ENCODE measurements at regions not wholly inside any gene's neighbourhood (a gene's known extent, or its start where the extent isn't known, plus 50 kb on each side); places are given as distances from the start of the nearest gene placed in this dataset.
"Not testable (repeated sequence)": the region's sequence is repeated elsewhere in the genome, so short reads cannot be mapped to it uniquely, and the experiment has no call there.

GRCh38 chr10:28902215-28902614 is 224.9 kb downstream of the BAMBI start:
- no peak for DNase-seq

- DNase-seq, result no peak
These were observed 225.7 kb downstream of the BAMBI start for GRCh38 chr10:28903063-28903462.

- DNase-seq, result no peak
These were observed 226.4 kb downstream of the BAMBI start for GRCh38 chr10:28903736-28904135.

GRCh38 chr10:28905371-28905770 is 228.1 kb downstream of the BAMBI start:
- DNase-seq, result no peak

GRCh38 chr10:28906011-28906411 is 228.7 kb downstream of the BAMBI start:
- DNase-seq, result no peak

GRCh38 chr10:28906415-28906814 is 229.1 kb downstream of the BAMBI start:
- no peak for DNase-seq

- no peak for DNase-seq
These were observed 229.6 kb downstream of the BAMBI start for GRCh38 chr10:28906934-28907333.

- no peak for DNase-seq
These were observed 232.6 kb downstream of the BAMBI start for GRCh38 chr10:28909875-28910274.

- DNase-seq, result no peak
These were observed 233.6 kb downstream of the BAMBI start for GRCh38 chr10:28910956-28911355.

- not testable (repeated sequence) for DNase-seq
These were observed 234.2 kb downstream of the BAMBI start for GRCh38 chr10:28911511-28911910.

GRCh38 chr10:28912017-28912783 is 234.9 kb downstream of the BAMBI start:
- DNase-seq, result no peak

GRCh38 chr10:28913436-28914237 is 236.3 kb downstream of the BAMBI start:
- DNase-seq, result no peak

GRCh38 chr10:28914701-28915100 is 237.4 kb downstream of the BAMBI start:
- no peak for DNase-seq

GRCh38 chr10:28915989-28916588 is 238.8 kb downstream of the BAMBI start:
- DNase-seq, result no peak

GRCh38 chr10:28920091-28920490 is 242.8 kb downstream of the BAMBI start:
- no peak for DNase-seq

- DNase-seq, result no peak
These were observed 244.8 kb downstream of the BAMBI start for GRCh38 chr10:28922127-28922526.

GRCh38 chr10:28922861-28923260 is 245.5 kb downstream of the BAMBI start:
- no peak for DNase-seq

- DNase-seq, result no peak
These were observed 247.4 kb downstream of the BAMBI start for GRCh38 chr10:28924717-28925116.

GRCh38 chr10:28925121-28925663 is 247.9 kb downstream of the BAMBI start:
- DNase-seq, result no peak

GRCh38 chr10:28926932-28927331 is 249.6 kb downstream of the BAMBI start:
- DNase-seq, result no peak

- DNase-seq, result no peak
These were observed 251.2 kb downstream of the BAMBI start for GRCh38 chr10:28928484-28928883.

GRCh38 chr10:28929942-28930341 is 252.6 kb downstream of the BAMBI start:
- no peak for DNase-seq

All from DMS79 treated with DMSO at 0.1 percent for 48 hours (cell line).